GM18858 (cell line): ENCODE measurements at regions not wholly inside any gene's neighbourhood (a gene's known extent, or its start where the extent isn't known, plus 50 kb on each side); places are given as distances from the start of the nearest gene placed in this dataset.
A peak's percentile ranks its signal among the peaks of the same experiment; 100 is the strongest.
"Not testable (repeated sequence)": the region's sequence is repeated elsewhere in the genome, so short reads cannot be mapped to it uniquely, and the experiment has no call there.

ENCODE experiments used
- ATAC-seq: cut with Tn5 transposase; IDR thresholded peaks from one replicate; pipeline ENCODE4 v1.9.1; 2021; ENCODE audit not compliant: unreplicated experiment

GRCh38 chr10:62585211-62585775, 211.1 kb downstream of the ZNF365 start:
- ATAC-seq: no peak

GRCh38 chr10:62587011-62587410, 212.8 kb downstream of the ZNF365 start:
- no peak for ATAC-seq

GRCh38 chr10:62588116-62588515, 213.9 kb downstream of the ZNF365 start:
- no peak for ATAC-seq

GRCh38 chr10:62589689-62590088, 214.8 kb upstream of the ADO start:
- no peak for ATAC-seq

- ATAC-seq: no peak
These were observed 214.2 kb upstream of the ADO start for GRCh38 chr10:62590306-62590705.

GRCh38 chr10:62594093-62594520, 210.4 kb upstream of the ADO start:
- ATAC-seq: peak; percentile 71

- no peak for ATAC-seq
These were observed 207.3 kb upstream of the ADO start for GRCh38 chr10:62597226-62597625.

GRCh38 chr10:62599161-62599560, 205.4 kb upstream of the ADO start:
- ATAC-seq: no peak

GRCh38 chr10:62606551-62606950, 198.0 kb upstream of the ADO start:
- ATAC-seq: not testable (repeated sequence)

- not testable (repeated sequence) for ATAC-seq
These were observed 196.2 kb upstream of the ADO start for GRCh38 chr10:62608189-62608875.

- peak; percentile 61 for ATAC-seq
These were observed 193.8 kb upstream of the ADO start for GRCh38 chr10:62610649-62611229.

GRCh38 chr10:62613424-62613823, 191.1 kb upstream of the ADO start:
- ATAC-seq: no peak

- no peak for ATAC-seq
These were observed 190.7 kb upstream of the ADO start for GRCh38 chr10:62613859-62614258.

- peak; percentile 42 for ATAC-seq
These were observed 189.9 kb upstream of the ADO start for GRCh38 chr10:62614389-62615157.

GRCh38 chr10:62616885-62617590, 187.5 kb upstream of the ADO start:
- no peak for ATAC-seq

GRCh38 chr10:62617652-62618051, 186.9 kb upstream of the ADO start:
- ATAC-seq: no peak

GRCh38 chr10:62618054-62618453, 186.5 kb upstream of the ADO start:
- no peak for ATAC-seq

- peak; percentile 49 for ATAC-seq
These were observed 185.7 kb upstream of the ADO start for GRCh38 chr10:62618576-62619412.

- ATAC-seq: no peak
These were observed 185.1 kb upstream of the ADO start for GRCh38 chr10:62619413-62619738.

GRCh38 chr10:62620491-62620890, 184.0 kb upstream of the ADO start:
- no peak for ATAC-seq
